Upper lobe of left lung (tissue), 4 donors: ENCODE measurements at regions not wholly inside any gene's neighbourhood (a gene's known extent, or its start where the extent isn't known, plus 50 kb on each side); places are given as distances from the start of the nearest gene placed in this dataset.
"Not testable (repeated sequence)": the region's sequence is repeated elsewhere in the genome, so short reads cannot be mapped to it uniquely, and the experiment has no call there.

Experiments used
- EP300 ChIP-seq, 4 donors: sonication (generic); formaldehyde crosslinking; IDR thresholded peaks; one replicate each; pipeline ENCODE4 v1.5.1; 2017; ENCODE audit warnings: antibody characterized with exemption in 4 of 4, control low read depth in 2 of 4
- TF ChIP-seq, protein P1 (sequence below), 6 experiments: fragments of 450-650 bp in 4 of 6; fragments of 200-600 bp in 2 of 6; sonication (generic) in 2 of 6; IDR thresholded peaks; one replicate each; pipeline ENCODE4 v1.5.1; 2016 to 2019; ENCODE audit warnings: antibody characterized with exemption in 6 of 6

DNA sequence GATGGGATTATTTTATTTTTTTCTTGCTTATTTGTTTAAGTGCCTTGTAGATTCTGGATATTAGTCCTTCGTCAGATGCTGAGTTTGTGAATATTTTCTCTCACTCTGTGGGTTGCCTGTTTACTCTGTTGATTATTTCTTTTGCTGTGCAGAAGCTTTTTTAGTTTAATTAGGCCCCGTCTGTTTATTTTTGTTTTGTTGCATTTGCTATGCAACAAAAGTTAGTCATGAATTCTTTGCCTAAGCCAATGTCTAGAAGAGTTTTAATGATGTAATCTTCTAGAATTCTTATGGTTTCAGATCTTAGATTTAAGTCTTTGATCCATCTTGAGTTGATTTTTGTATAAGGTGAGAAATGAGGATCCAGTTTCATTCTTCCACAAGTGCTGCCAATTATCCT, 142.5 kb upstream of the FGF10 start:
- TF ChIP-seq, protein P1, sequence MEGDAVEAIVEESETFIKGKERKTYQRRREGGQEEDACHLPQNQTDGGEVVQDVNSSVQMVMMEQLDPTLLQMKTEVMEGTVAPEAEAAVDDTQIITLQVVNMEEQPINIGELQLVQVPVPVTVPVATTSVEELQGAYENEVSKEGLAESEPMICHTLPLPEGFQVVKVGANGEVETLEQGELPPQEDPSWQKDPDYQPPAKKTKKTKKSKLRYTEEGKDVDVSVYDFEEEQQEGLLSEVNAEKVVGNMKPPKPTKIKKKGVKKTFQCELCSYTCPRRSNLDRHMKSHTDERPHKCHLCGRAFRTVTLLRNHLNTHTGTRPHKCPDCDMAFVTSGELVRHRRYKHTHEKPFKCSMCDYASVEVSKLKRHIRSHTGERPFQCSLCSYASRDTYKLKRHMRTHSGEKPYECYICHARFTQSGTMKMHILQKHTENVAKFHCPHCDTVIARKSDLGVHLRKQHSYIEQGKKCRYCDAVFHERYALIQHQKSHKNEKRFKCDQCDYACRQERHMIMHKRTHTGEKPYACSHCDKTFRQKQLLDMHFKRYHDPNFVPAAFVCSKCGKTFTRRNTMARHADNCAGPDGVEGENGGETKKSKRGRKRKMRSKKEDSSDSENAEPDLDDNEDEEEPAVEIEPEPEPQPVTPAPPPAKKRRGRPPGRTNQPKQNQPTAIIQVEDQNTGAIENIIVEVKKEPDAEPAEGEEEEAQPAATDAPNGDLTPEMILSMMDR (IDR thresholded peaks at IDR 0.05), result not testable (repeated sequence)
- TF ChIP-seq EP300 (IDR thresholded peaks at IDR 0.05), result not testable (repeated sequence)
